Thyroid gland (tissue), 4 donors: ENCODE measurements at regions not wholly inside any gene's neighbourhood (a gene's known extent, or its start where the extent isn't known, plus 50 kb on each side); places are given as distances from the start of the nearest gene placed in this dataset.

ENCODE experiments used
- POLR2A ChIP-seq, 2 donors: fragments of 450-650 bp; IDR thresholded peaks; one replicate each; pipeline ENCODE4 v1.6.1; 2017; ENCODE audit warnings: antibody characterized with exemption in 2 of 2, mild to moderate bottlenecking in 2 of 2, moderate library complexity in 1 of 2
- TF ChIP-seq, protein P1 (sequence below), 6 experiments: fragments of 200-600 bp in 3 of 6; fragments of 450-650 bp in 3 of 6; sonication (generic) in 3 of 6; IDR thresholded peaks; one replicate each; pipeline ENCODE4 v1.5.1; 2016 to 2019; ENCODE audit warnings: antibody characterized with exemption in 6 of 6, mild to moderate bottlenecking in 2 of 6, inconsistent platforms in 1 of 6, moderate library complexity in 1 of 6

DNA sequence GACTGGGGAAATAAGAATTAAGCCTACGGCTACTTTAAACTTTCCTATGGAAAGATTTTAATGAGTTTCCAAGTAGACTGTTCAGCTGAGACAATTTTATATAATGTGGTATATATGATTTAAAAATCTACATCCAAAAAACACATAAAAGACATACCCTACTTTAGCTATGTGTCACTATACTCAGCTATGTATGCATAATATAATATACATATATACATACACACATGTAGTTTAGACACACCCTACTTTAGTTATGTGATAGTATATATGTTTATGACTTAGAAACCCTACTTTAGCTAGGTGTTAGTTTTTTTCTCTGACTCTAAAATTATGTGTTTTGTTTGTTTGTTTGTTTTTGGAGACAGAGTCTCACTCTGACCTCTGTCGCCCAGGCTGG lies 100.5 kb upstream of the DAB2 start:
- TF ChIP-seq, protein P1, sequence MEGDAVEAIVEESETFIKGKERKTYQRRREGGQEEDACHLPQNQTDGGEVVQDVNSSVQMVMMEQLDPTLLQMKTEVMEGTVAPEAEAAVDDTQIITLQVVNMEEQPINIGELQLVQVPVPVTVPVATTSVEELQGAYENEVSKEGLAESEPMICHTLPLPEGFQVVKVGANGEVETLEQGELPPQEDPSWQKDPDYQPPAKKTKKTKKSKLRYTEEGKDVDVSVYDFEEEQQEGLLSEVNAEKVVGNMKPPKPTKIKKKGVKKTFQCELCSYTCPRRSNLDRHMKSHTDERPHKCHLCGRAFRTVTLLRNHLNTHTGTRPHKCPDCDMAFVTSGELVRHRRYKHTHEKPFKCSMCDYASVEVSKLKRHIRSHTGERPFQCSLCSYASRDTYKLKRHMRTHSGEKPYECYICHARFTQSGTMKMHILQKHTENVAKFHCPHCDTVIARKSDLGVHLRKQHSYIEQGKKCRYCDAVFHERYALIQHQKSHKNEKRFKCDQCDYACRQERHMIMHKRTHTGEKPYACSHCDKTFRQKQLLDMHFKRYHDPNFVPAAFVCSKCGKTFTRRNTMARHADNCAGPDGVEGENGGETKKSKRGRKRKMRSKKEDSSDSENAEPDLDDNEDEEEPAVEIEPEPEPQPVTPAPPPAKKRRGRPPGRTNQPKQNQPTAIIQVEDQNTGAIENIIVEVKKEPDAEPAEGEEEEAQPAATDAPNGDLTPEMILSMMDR (IDR thresholded peaks at IDR 0.05) = no peak
- TF ChIP-seq POLR2A (IDR thresholded peaks at IDR 0.05) = no peak
